Liver (tissue), 8 donors: ENCODE measurements at regions not wholly inside any gene's neighbourhood (a gene's known extent, or its start where the extent isn't known, plus 50 kb on each side); places are given as distances from the start of the nearest gene placed in this dataset.

ENCODE experiments used
- DNase-seq: peaks from one replicate; pipeline ENCODE4 v3.0.0-alpha.2; 2017; ENCODE audit warnings: low spot score
- H3K27ac ChIP-seq, 2 donors: one replicate each; pipeline ENCODE4 v1.7.0; 2013; ENCODE audit warnings: inconsistent platforms in 2 of 2, low read length in 2 of 2, control low read depth in 1 of 2, low read depth in 1 of 2, mild to moderate bottlenecking in 1 of 2
- H3K27me3 ChIP-seq, 4 donors: one replicate each; pipeline versions ENCODE4 v1.6.1 to v1.7.0; 2013; ENCODE audit warnings: low read length in 3 of 4, inconsistent platforms in 1 of 4, mild to moderate bottlenecking in 1 of 4, moderate library complexity in 1 of 4; ENCODE audit not compliant: control insufficient read depth in 4 of 4, insufficient read depth in 4 of 4
- H3K36me3 ChIP-seq, 4 donors: one replicate each; pipeline versions ENCODE4 v1.6.1 to v1.7.0; 2013; ENCODE audit warnings: low read length in 3 of 4, mild to moderate bottlenecking in 3 of 4, low read depth in 1 of 4, moderate library complexity in 1 of 4; ENCODE audit not compliant: control insufficient read depth in 4 of 4, insufficient read depth in 3 of 4
- H3K4me1 ChIP-seq, 4 donors: one replicate each; pipeline versions ENCODE4 v1.6.1 to v1.7.0; 2013; ENCODE audit warnings: low read length in 3 of 4, mild to moderate bottlenecking in 3 of 4, moderate library complexity in 1 of 4; ENCODE audit not compliant: control insufficient read depth in 4 of 4, insufficient read depth in 4 of 4
- H3K4me3 ChIP-seq, 3 donors: one replicate each; pipeline versions ENCODE4 v1.6.1 to v1.7.0; 2013; ENCODE audit warnings: low read length in 3 of 3, control low read depth in 1 of 3, low read depth in 1 of 3, mild to moderate bottlenecking in 1 of 3
- H3K9ac ChIP-seq, 2 donors: one replicate each; pipeline ENCODE4 v1.7.0; 2013; ENCODE audit warnings: low read length in 2 of 2, mild to moderate bottlenecking in 2 of 2, moderate library complexity in 2 of 2, control low read depth in 1 of 2, low read depth in 1 of 2
- H3K9me3 ChIP-seq, 4 donors: one replicate each; pipeline versions ENCODE4 v1.6.1 to v1.7.0; 2013; ENCODE audit warnings: low read length in 3 of 4; ENCODE audit not compliant: control insufficient read depth in 4 of 4
- CTCF ChIP-seq: fragments of 150-350 bp; IDR thresholded peaks from 2 replicates; pipeline ENCODE4 v1.5.1; 2017; ENCODE audit warnings: improper control_type of control experiment, low read depth, low read length; ENCODE audit not compliant: missing input control
- EGR1 ChIP-seq, 2 donors: IDR thresholded peaks; 2 replicates each; pipeline ENCODE4 v1.6.1; 2016 to 2018; ENCODE audit warnings: antibody characterized with exemption in 2 of 2, low read depth in 2 of 2
- FOXA1 ChIP-seq: IDR thresholded peaks from 2 replicates; pipeline ENCODE4 v1.6.1; 2016; ENCODE audit warnings: antibody characterized with exemption
- GABPA ChIP-seq, 2 donors: IDR thresholded peaks in 1 of 2; conservative IDR thresholded peaks in 1 of 2; 2 replicates each; pipeline ENCODE4 v1.6.1; 2016; ENCODE audit warnings: antibody characterized with exemption in 2 of 2, mild to moderate bottlenecking in 1 of 2, moderate library complexity in 1 of 2
- HNF4A ChIP-seq, 2 donors: conservative IDR thresholded peaks; 2 replicates each; pipeline ENCODE4 v1.6.1; 2016; ENCODE audit warnings: antibody characterized with exemption in 2 of 2, mild to moderate bottlenecking in 2 of 2
- HNF4G ChIP-seq: IDR thresholded peaks from 2 replicates; pipeline ENCODE4 v1.6.1; 2016; ENCODE audit warnings: antibody characterized with exemption
- JUND ChIP-seq, 2 donors: IDR thresholded peaks; 2 replicates each; pipeline ENCODE4 v1.6.1; 2016; ENCODE audit warnings: antibody characterized with exemption in 2 of 2
- NR2F2 ChIP-seq: IDR thresholded peaks from 2 replicates; pipeline ENCODE4 v1.6.1; 2016; ENCODE audit warnings: antibody characterized with exemption
- REST ChIP-seq: IDR thresholded peaks from 2 replicates; pipeline ENCODE4 v1.6.1; 2016; ENCODE audit warnings: antibody characterized with exemption, mild to moderate bottlenecking
- RXRA ChIP-seq, 2 donors: IDR thresholded peaks; 2 replicates each; pipeline ENCODE4 v1.6.1; 2017 to 2018; ENCODE audit warnings: antibody characterized with exemption in 2 of 2, mild to moderate bottlenecking in 1 of 2
- SP1 ChIP-seq: IDR thresholded peaks from 2 replicates; pipeline ENCODE4 v1.6.1; 2018; ENCODE audit warnings: antibody characterized with exemption, mild to moderate bottlenecking
- TAF1 ChIP-seq: conservative IDR thresholded peaks from 2 replicates; pipeline ENCODE4 v1.6.1; 2016; ENCODE audit warnings: antibody characterized with exemption, mild to moderate bottlenecking
- YY1 ChIP-seq: IDR thresholded peaks from 2 replicates; pipeline ENCODE4 v1.6.1; 2016; ENCODE audit warnings: antibody characterized with exemption, mild to moderate bottlenecking
- WGBS: extraction: QIAGEN DNeasy Blood & Tissue Kit; methylation state at CpG from one replicate; pipeline ENCODE4 v1.1.7; 2013; 5-methylcytosine and 5-hydroxymethylcytosine counted together
- TF ChIP-seq, protein P1 (sequence below): IDR thresholded peaks from 2 replicates; pipeline ENCODE4 v1.6.1; 2016; ENCODE audit warnings: antibody characterized with exemption
- TF ChIP-seq, protein P2 (sequence below): IDR thresholded peaks from 2 replicates; pipeline ENCODE4 v1.6.1; 2016; ENCODE audit warnings: antibody characterized with exemption
- donor health status: healthy.
- donor health status: healthy.
- donor health status: healthy.
- donor health status: healthy.
- donor health status: healthy.

GRCh38 chr3:159238646-159239045 lies 436.8 kb downstream of the MFSD1 start:
- TF ChIP-seq JUND (IDR thresholded peaks at IDR 0.05) (no peak), YY1 (no peak), FOXA1 (no peak), EGR1 (IDR thresholded peaks at IDR 0.05; ENCODE audit: low read depth in 2 of 2) (no peak), HNF4G (no peak)
- no peak overlapping the region for H3K27ac ChIP-seq
- 91% methylated on average over 2 of the region's 2 CpGs for WGBS
- H3K9ac ChIP-seq: no peak overlapping the region
- H3K36me3 ChIP-seq: no peaks in the 10 kb centered on the region
- no peaks in the 10 kb centered on the region for H3K9me3 ChIP-seq
- H3K4me1 ChIP-seq: no peaks in the 10 kb centered on the region
- no peak overlapping the region for H3K4me3 ChIP-seq
- no peaks in the 10 kb centered on the region for H3K27me3 ChIP-seq
- DNase-seq: no peak

DNA sequence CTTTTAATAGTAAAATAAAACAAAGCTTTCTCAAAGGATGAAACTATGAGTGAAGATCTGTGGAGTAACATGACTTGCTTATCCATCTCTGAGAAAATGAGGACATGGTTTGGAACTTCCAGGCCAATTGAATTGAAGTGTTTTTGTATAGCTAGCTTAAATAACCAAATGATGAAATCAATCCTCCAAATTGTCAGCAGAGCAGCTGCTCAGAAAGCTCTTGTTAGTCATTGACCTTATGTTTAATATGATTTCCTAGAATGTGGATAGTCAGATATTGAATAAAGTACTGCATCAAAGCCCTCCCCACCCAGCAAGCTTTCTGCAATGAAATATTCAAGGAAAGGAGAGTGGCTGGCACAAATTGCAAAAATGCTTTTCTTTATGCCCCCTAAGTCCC lies 437.2 kb downstream of the MFSD1 start:
- H3K27me3 ChIP-seq: no peaks in the 10 kb centered on the region

More for the DNA sequence above, 437.2 kb downstream of the MFSD1 start:
- no peak for DNase-seq
- Histone ChIP-seq H3K9ac (no peak overlapping the region), H3K36me3 (no peaks in the 10 kb centered on the region), H3K9me3 (no peaks in the 10 kb centered on the region), H3K4me1 (peaks cover 0 to 2% (median 0%) of the 10 kb centered on the region in 4 donors), H3K27ac (no peak overlapping the region), H3K4me3 (no peak overlapping the region)
- TF ChIP-seq NR2F2 (no peak), REST (no peak), FOXA1 (no peak), EGR1 (IDR thresholded peaks at IDR 0.05; ENCODE audit: low read depth in 2 of 2) (no peak), TAF1 (no peak), HNF4A (conservative IDR thresholded peaks at IDR 0.05) (no peak), HNF4G (no peak), SP1 (no peak), RXRA (IDR thresholded peaks at IDR 0.05) (no peak), CTCF (no peak), GABPA (IDR thresholded peaks at IDR 0.05 in 1 of 2, conservative IDR thresholded peaks at IDR 0.05 in 1 of 2) (no peak)
- TF ChIP-seq, protein P1, sequence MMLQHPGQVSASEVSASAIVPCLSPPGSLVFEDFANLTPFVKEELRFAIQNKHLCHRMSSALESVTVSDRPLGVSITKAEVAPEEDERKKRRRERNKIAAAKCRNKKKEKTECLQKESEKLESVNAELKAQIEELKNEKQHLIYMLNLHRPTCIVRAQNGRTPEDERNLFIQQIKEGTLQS: no peak
- TF ChIP-seq, protein P2, sequence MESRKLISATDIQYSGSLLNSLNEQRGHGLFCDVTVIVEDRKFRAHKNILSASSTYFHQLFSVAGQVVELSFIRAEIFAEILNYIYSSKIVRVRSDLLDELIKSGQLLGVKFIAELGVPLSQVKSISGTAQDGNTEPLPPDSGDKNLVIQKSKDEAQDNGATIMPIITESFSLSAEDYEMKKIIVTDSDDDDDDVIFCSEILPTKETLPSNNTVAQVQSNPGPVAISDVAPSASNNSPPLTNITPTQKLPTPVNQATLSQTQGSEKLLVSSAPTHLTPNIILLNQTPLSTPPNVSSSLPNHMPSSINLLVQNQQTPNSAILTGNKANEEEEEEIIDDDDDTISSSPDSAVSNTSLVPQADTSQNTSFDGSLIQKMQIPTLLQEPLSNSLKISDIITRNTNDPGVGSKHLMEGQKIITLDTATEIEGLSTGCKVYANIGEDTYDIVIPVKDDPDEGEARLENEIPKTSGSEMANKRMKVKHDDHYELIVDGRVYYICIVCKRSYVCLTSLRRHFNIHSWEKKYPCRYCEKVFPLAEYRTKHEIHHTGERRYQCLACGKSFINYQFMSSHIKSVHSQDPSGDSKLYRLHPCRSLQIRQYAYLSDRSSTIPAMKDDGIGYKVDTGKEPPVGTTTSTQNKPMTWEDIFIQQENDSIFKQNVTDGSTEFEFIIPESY: no peak
